ENCODE measurements at regions not wholly inside any gene's neighbourhood (a gene's known extent, or its start where the extent isn't known, plus 50 kb on each side); places are given as distances from the start of the nearest gene placed in this dataset.

- TF ChIP-seq CTCF (IDR thresholded peaks at IDR 0.05; ENCODE audit: low read length) (no peak), EZH2 (IDR thresholded peaks at IDR 0.05; ENCODE audit: borderline replicate concordance, low read length) (no peak)
These were observed 191.8 kb upstream of the E2F8 start for GRCh38 chr11:19432370-19433061.

Data from OCI-LY1 (cell line).